Limb (tissue), 2 donors: ENCODE measurements at regions not wholly inside any gene's neighbourhood (a gene's known extent, or its start where the extent isn't known, plus 50 kb on each side); places are given as distances from the start of the nearest gene placed in this dataset.
"Not testable (repeated sequence)": the region's sequence is repeated elsewhere in the genome, so short reads cannot be mapped to it uniquely, and the experiment has no call there.

Experiments
- DNase-seq, 2 donors: peaks; one replicate each; pipeline ENCODE4 v3.0.0-alpha.2; 2016; ENCODE audit errors: extremely low spot score in 2 of 2

GRCh38 chr14:105991677-105992076 lies 465.3 kb downstream of the TMEM121 start:
- DNase-seq = not testable (repeated sequence)

- DNase-seq = no peak
These were observed 467.4 kb downstream of the TMEM121 start for GRCh38 chr14:105993814-105994213.

- DNase-seq = not testable (repeated sequence)
These were observed 468.8 kb downstream of the TMEM121 start for GRCh38 chr14:105995011-105995710.

- DNase-seq = not testable (repeated sequence)
These were observed 472.2 kb downstream of the TMEM121 start for GRCh38 chr14:105998597-105998996.

GRCh38 chr14:105999361-106000028 lies 473.1 kb downstream of the TMEM121 start:
- DNase-seq = no peak

GRCh38 chr14:106000029-106000511 lies 473.7 kb downstream of the TMEM121 start:
- DNase-seq = not testable (repeated sequence)

- not testable (repeated sequence) for DNase-seq
These were observed 474.9 kb downstream of the TMEM121 start for GRCh38 chr14:106001277-106001676.

- DNase-seq = no peak
These were observed 477.0 kb downstream of the TMEM121 start for GRCh38 chr14:106003351-106003750.

GRCh38 chr14:106004937-106005795 lies 478.8 kb downstream of the TMEM121 start:
- DNase-seq = not testable (repeated sequence)

GRCh38 chr14:106006043-106006442 lies 479.7 kb downstream of the TMEM121 start:
- DNase-seq = not testable (repeated sequence)

GRCh38 chr14:106006716-106007115 lies 480.3 kb downstream of the TMEM121 start:
- not testable (repeated sequence) for DNase-seq

- DNase-seq = no peak
These were observed 484.4 kb downstream of the TMEM121 start for GRCh38 chr14:106010783-106011182.

GRCh38 chr14:106011631-106012360 lies 485.4 kb downstream of the TMEM121 start:
- not testable (repeated sequence) for DNase-seq

- DNase-seq = not testable (repeated sequence)
These were observed 486.0 kb downstream of the TMEM121 start for GRCh38 chr14:106012361-106012725.

- DNase-seq = no peak
These were observed 487.5 kb downstream of the TMEM121 start for GRCh38 chr14:106013879-106014376.

- not testable (repeated sequence) for DNase-seq
These were observed 491.6 kb downstream of the TMEM121 start for GRCh38 chr14:106017952-106018351.

GRCh38 chr14:106021832-106022231 lies 495.4 kb downstream of the TMEM121 start:
- DNase-seq = no peak

GRCh38 chr14:106022648-106023047 lies 496.3 kb downstream of the TMEM121 start:
- DNase-seq = not testable (repeated sequence)

- DNase-seq = no peak
These were observed 497.0 kb downstream of the TMEM121 start for GRCh38 chr14:106023411-106023810.

GRCh38 chr14:106024983-106025604 lies 498.7 kb downstream of the TMEM121 start:
- no peak for DNase-seq
